COLO668 (cell line): ENCODE measurements at regions not wholly inside any gene's neighbourhood (a gene's known extent, or its start where the extent isn't known, plus 50 kb on each side); places are given as distances from the start of the nearest gene placed in this dataset.
A peak's percentile ranks its signal among the peaks of the same experiment; 100 is the strongest.
"Not testable (repeated sequence)": the region's sequence is repeated elsewhere in the genome, so short reads cannot be mapped to it uniquely, and the experiment has no call there.

Experiments
- DNase-seq: peaks from one replicate; lab custom pipeline; 2025; ENCODE audit not compliant: unreplicated experiment; lab: John Stamatoyannopoulos, UW

DNA sequence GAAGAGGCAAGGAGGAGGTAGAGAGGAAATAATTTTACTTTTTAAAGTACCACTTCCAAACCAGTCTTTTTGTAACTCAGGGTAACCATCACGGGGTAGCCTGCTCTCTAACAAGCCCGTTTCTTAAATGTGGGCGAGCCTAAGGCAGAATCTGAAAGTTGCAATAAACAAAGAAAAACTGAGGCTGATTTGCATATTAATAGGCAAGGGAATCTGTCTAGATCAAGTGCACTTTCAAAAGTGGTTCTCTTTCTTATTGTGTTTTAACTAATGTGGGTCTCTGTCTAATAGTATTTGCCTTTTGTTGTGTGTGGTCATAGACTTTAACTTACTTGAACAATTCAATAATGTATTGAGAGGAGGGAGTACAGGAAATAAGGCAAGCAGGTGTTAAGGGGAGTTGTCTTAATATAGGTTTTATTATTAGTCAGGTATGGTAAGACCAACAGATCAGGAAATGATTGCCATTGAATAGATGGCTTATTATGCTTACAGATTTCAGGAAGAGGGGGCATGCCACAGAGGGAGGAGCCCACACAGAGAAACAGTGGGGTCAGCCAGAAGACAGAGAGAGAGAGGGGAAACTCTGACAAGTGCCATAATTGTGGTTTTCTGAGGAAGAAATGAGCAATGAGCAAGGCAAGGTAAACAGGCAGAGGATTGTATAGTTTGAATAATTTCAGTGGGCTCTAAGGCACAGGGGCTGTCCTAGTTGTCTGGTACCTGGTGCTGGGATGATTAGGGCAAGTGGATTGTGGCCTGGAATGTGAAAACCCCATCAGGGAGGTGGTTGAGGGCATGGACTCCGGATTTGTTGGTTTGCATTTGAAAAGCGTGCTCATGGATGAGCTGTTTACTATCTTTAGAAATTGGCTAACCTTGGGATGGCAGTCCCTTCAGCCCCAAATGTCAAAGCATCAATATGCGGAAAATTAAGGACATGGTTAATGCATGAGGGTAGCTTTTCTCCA lies 237.2 kb downstream of the TOX3 start:
- DNase-seq = no peak

DNA sequence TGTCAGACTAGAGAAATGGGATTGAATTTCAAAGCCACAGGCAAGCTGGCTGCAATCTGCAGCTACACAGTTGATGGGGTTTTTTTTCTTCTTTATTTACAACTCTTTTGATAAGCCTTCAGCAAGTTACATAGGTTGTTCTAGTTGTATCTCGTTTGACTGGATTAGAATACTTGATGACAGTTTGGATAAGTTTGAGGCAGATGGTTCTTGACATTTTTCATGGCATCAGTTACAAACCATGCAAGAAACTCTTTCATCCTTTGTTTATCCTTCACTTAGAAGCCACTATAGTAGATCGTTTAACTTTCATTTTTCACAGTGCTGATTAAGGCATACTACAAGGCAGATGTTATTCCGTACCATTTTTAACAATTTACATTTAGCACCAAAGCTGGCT lies 238.9 kb downstream of the TOX3 start:
- no peak for DNase-seq

DNA sequence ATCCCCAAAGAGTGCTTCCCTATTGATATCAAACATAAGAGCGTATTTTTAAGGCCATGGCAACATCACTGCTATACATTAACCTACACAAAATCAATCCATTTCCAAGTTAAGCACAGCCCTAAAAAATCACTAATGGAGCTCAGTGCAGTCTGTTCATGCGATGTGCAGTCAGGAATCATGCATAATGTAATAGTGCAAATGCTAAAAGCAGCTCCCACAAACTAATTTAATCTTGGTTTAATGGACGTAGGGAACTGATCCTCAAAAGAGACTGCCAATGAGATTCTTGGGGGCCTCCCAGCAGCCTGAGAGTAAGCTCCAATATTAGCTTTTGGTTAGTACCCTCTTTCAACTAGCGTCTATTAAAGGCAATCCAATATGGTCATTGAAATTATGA lies 245.9 kb downstream of the TOX3 start:
- DNase-seq = no peak

DNA sequence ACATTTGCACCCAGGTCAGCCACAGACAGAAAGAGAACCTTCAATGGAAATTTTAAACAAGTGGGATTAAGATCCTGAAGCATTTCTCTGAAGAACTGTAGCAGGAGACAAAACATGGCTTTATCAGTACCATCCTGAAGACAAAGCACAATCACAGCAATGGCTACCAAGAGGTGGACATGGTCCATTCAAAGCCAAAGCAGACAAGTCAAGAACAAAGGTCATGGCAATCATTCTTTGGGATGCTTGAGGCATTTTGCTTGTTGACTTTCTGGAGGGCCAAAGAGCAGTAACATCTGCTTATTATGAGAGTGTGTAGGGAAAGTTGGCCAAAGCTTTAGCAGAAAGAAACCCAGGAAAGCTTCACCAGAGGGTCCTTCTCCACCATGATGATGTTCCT lies 248.2 kb downstream of the TOX3 start:
- no peak for DNase-seq

DNA sequence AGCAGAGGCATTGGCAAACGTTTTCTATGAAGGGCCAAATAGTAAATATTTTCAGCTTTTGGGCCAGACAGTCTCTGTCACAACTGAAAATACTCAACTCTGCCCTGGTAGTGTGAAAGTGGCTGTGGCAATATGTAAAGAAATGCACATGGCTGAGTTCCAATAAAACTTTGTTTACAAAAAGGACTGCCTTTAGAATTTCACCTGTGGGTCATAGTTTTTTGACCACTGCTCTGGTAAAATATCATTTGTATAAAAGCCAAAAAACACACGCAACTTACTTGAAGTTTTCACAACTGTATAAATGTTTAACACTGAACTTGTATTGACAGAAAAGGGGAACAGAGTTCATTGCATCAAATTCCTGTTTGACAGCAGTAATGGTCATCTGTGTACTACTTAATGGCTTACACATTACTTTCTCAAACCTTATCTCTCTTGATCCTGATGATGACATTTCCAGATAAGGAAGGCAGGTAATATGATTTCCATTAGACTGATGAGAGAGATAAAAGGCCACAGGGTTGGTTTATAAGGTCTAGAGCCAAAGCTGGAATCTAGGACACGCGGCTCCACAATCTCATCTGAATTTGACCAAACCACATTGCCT lies 250.1 kb downstream of the TOX3 start:
- DNase-seq = not testable (repeated sequence)

DNA sequence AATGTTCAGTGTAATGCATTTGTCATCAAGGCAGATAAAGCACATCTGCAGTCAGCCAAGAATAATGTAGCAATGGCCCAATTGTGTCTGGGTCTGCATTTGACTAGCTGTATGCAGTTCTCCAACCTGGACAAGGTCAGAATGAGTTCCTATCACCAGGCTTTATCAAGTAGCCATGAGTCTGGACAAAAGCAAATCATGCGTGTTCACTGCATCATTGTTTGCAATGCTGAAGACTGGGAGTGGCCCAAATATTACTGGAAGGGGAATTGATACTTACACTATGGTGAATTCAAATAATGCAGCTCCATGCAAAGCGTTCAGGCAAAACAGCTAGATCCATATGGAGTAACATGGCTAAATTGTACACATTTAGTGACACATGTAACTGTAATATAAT lies 250.9 kb downstream of the TOX3 start:
- DNase-seq = no peak

DNA sequence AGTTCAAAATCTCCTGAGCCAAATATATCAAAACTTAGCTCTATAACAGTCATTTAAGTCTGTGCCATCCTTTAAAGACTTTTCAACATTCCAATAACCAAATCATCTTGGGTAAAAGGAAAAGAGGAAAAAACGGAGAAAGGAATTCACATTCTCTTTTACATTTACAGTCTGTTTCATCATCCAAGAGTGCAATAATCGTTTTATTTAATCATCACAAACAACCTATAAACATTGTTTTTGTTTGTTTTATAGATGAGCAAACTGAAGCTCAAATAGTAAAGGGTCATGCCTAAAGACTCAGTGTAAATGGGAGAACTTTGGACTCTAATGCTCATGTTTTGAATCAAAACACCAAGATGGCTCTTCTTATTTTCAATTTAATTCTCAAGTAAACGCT lies 252.3 kb downstream of the TOX3 start:
- DNase-seq = no peak

DNA sequence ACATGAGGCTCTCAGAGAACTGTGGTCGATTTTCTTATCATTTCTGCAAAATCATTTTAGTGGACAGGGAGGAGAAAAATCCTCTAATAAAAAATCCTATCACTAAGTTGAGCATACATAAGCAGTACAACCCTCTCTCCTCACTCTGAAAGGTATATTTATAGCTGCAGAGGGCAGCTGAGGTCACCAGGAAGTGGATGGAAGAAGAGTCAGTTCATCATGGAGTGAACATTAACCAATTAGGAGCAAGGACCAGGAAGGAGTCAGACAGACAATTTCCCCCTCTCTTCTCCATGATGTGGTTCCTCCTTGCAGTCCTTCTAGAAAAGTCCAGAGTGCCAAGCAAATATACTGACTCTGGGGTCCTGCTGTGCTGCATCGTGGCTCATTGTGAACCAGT lies 253.7 kb downstream of the TOX3 start:
- no peak for DNase-seq

DNA sequence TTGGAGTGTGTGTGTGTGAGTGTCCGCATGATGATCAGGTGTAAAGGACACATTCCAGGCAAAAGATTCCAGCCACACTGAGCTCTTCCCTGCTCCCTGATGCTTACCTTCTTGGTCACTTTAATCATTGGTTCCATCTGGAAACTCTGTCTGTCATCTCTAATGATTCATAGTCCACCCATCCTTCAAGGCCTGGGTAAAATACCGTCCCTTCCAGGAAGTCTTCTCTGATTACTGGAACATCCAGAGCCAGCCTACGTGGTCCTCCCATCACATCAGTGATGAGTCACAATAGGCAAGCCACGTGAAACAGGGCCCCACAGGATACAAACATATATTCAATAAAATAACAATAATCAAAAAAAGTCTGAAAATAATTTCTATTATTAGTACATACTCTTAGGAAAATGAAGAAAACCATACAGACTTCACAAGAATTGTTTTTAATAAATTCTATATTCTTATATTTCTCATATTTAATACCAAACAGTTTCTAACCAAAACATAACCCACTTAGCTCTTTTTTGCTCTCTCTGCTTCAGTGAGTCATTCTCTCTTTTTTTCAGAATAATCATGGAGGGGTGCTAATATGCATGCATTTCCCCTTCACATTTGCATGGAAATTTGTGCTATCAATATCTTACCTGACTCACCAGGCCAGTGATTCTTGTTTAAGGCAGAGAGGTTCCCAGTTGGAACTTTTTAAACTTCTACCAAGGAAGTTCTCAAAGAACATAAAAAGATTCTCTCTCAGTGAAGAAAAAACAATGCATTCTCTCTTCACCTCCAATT lies 263.2 kb downstream of the TOX3 start:
- no peak for DNase-seq

DNA sequence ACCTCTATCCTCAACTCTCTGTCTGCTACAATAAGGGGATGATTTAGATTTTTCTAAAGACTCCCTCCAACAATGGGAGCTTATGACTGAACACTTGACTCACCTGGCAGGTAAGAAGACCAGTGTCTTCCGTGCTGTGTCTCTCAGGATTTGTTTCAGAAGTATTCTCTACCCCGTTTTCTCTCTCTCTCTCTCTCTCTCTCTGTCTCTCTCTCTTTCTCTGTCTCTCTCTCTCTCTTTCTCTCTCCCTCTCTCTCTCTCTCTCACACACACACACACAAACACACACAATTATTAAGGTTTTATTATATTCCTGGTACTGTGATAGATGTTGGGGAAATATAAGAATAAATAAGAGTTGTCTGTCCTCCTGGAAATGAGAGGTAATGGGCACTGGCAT lies 263.9 kb downstream of the TOX3 start:
- no peak for DNase-seq

DNA sequence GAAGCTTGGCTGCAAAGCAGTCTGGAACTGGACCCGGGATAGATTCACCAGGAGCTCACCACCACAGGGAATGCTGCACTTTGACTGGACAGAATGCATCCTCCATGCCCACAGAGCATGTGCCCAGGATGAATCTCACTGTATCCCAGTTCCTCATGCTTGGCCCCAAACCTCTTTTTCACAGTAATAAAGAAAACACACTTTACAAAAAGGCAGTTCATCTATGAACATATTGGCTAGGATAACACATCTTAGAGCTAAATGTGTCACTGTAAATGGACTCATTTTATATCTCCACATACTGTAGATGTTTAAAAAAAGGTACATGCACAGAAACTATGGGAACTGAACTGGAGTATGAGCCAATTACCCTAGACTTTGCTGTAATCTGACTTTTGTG lies 266.9 kb downstream of the TOX3 start:
- no peak for DNase-seq

DNA sequence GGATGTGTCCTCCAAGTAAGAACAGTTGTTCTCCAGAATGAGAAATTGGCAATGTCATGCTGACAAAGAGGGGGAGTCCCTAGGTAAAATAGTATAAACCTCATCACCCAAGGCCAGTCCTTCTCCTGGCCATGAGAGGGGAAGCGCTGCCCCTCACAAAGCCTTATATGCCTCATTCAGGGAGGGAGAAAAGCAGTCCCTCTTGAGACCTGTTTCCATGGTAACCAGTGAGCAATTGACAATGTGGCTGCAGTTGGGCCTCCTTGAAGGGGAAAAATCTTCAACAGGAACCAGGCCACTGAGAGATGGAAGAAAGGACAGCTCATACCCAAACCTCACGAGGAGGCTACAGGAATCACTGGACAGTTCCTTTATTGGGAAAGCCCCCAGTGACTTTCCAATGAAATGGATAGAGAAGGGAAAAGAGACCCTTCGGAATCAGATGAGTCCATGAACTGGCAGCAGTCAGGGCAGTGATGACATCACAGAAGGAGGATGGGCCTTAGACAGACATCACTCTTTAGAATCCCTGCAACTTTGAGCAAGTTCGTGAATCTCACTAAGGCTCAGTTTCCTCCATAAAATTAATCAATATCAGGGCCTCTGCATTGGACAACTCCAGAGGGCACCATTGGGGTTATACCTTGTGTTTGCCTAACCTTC lies 275.7 kb downstream of the TOX3 start:
- no peak for DNase-seq

DNA sequence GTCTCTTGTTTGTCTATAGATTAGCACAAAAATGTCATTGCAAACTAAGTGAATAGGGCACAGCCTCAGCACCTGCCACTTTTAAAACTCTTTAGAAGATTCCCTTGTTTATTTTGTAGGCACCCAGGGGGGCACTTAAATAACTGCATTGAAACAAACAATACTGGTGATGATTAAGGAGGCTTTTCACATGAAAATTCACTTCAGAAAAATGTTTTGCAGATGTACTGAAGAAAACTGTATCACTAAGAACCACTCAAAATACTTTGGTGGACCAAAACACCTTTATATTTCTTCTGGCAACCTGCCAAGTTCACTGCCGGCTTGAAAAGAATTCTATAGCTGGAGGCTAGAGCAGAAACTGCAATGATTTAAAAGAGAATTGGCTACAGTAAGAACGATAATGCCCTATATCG lies 281.5 kb downstream of the TOX3 start:
- DNase-seq = peak; percentile 51

DNA sequence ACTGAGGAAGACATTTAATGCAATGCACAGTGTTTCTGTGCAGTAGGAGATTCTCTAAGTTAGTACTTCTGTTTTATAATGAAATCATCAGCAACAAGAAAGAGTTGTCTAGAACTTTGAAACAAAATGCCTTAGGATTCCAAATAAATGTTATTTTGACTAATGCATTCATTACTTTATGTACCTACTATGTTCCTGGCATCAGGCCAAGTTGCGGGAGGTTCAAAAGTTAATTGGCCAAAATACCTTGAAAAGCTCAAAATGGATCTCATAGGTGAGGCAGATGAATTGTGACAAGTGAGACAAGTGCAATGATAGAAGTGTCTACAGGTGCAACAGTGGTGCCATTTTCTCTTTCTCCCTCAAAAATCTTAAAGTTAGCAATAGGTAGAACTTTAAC lies 289.4 kb downstream of the TOX3 start:
- DNase-seq = no peak

DNA sequence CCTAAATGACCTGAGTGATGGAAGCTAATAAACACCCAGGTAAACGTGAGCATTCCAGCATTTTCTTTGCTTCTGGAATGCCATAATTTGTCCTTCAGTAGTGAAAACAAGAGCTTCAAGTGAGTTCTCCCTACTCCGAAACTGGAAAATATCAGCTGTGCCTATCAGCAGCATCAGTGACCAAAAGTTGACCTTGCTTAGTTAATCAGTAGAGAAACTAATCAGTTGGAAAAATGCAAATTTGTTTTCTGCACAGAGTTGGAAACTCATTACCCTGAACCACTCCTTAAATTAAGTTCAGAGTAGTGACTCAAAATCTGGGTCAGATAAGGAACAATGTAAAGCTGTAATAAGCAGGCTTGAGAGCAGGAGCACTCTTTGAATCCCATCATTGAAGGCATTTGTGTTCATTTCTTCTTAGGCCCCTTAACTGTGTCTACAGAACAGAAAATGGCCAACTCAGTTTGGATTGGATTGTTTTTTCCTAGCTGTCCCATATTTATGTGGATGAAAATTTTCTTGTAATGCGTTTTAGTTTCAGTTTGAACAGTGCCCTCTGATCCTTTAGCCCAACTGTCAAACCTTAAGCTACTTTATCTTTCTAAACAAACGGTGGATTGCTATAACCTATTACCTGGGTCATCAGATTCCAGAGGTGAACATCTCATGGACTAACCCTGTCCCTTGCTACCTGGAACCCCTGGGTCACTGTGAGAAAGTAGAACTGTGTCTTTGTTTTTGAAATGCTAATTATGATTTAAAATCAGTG lies 290.4 kb downstream of the TOX3 start:
- DNase-seq = no peak

DNA sequence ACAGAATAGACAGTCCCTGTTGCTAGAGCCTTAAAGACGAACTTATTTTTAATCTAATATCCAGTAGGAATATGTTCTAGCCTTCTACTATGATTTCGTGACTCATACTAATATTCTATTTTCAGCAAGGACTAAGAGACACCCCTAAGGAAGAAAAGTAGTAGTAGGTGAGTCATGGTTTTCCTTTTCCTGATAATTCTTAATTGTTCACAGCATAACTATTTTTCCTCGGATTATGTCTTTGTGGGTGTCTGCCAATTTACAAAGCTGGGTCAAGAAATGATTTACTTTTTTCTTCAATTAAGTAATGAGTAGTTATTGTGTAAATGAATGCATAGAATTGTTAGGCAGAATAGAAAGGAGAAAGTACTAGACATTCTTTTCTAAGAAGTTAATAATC lies 292.2 kb downstream of the TOX3 start:
- no peak for DNase-seq

DNA sequence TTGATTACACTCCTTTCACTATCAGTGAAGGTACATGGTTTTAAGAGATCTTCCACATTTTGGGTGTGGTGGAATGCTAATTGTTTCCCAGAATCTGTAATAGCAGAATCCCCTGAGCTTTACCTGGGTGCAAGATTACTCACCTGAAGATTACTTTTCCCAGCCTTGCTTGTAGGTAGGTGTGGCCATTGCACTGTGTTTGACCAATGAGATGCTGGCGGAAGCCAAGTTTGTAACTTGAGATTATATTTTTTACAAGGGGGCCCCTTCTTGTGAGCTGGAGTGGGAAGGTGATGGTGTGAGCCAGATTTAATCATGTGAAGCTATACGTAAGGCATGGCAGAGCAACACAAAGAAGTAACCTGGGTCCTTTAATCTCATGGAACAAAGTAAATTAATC lies 294.3 kb downstream of the TOX3 start:
- DNase-seq = no peak

DNA sequence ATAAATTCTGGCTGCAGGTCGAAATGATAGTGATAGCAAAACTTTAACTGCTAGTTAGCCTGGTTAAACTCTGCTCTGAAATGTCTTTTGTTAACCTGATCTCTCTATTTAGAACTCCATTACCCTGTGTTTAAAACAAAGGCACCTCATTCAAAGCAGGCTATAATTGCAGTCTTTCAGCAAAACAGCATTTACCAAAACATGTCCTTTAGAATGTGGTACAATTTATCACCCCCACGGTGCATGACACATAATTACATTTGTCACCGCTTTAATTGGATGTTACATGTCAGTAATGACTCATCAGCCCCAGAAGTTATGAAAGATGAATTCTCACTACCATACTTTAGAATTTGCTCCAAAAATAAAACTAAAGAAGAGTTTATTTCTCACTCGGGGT lies 295.4 kb downstream of the TOX3 start:
- no peak for DNase-seq

DNA sequence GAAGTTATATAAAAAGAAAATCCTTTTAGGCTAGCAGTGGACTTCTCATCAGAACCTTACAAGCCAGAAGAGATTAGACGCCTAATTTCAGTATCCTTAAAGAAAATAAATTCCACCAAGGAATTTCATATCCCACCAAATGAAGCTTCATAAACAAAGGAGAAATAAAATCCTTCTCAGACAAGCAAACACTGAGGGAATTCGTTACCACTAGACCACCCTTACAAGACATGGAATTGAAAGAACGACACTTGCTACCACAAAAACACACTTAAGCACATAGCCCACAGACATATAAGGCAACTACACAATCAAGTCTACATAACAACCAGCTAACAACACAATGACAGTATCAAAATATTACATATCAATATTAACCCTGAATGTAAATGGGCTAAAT lies 299.2 kb downstream of the TOX3 start:
- no peak for DNase-seq

DNA sequence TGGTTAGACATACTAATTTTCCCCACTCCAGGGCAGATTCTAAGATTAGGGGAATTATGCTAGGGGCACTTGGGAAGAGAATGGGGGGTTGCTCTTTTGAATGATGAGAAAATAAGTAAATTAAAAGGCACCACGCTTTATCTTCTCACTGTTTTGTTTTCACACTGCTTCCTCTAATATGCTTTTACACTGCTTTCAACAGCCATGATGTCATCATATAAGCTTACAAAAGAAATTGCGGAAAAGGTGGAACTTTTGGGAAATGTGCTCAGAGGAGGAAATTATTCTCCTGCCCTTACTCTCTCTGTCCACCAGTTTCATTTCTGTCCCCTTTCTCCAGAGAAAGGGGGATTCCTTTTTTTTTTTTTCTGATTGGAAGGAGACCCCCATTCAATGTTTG lies 308.2 kb downstream of the TOX3 start:
- DNase-seq = no peak

DNA sequence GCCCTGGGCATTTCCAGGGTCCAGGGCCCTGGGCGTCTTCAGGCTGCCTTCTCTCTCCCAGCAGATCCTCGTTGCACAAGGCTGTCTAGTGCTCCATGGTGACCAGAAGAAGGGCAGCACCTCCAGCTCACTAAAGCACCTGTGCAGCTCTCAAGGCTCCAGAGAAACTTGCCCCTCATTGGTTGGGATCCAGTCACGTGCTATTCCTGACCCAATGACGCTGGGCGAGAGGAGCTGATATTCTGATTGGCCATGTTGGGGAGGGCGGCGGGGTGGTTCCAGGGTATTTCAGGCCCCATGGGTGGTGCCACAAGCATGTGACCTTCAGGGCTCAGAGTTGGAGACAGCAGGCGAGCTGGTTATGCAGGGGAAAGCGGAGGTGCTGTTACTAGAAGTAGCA lies 309.1 kb downstream of the TOX3 start:
- DNase-seq = no peak
